Suprapubic skin (tissue), 4 donors: ENCODE measurements at regions not wholly inside any gene's neighbourhood (a gene's known extent, or its start where the extent isn't known, plus 50 kb on each side); places are given as distances from the start of the nearest gene placed in this dataset.

ENCODE experiments used
- DNase-seq, 2 donors: peaks; one replicate each; pipeline ENCODE4 v3.0.0-alpha.2; 2019; ENCODE audit warnings: low spot score in 2 of 2
- H3K27ac ChIP-seq: fragments of 200-600 bp; sonication (generic); one replicate; pipeline ENCODE4 v1.5.1; 2019
- H3K27me3 ChIP-seq: fragments of 200-600 bp; sonication (generic); one replicate; pipeline ENCODE4 v1.5.1; 2019
- H3K36me3 ChIP-seq: fragments of 200-600 bp; sonication (generic); one replicate; pipeline ENCODE4 v1.5.1; 2019
- H3K4me1 ChIP-seq: fragments of 200-600 bp; sonication (generic); one replicate; pipeline ENCODE4 v1.5.1; 2019
- H3K4me3 ChIP-seq: fragments of 200-600 bp; sonication (generic); one replicate; pipeline ENCODE4 v1.5.1; 2019; ENCODE audit warnings: mild to moderate bottlenecking
- H3K9me3 ChIP-seq: fragments of 200-600 bp; sonication (generic); one replicate; pipeline ENCODE4 v1.5.1; 2019
- CTCF ChIP-seq, 2 donors: fragments of 200-600 bp in 1 of 2; fragments of 450-650 bp in 1 of 2; sonication (generic) in 1 of 2; IDR thresholded peaks; one replicate each; pipeline ENCODE4 v1.5.1; 2016 to 2019; ENCODE audit warnings: antibody characterized with exemption in 2 of 2, mild to moderate bottlenecking in 1 of 2, moderate library complexity in 1 of 2
- EP300 ChIP-seq: sonication (generic); formaldehyde crosslinking; IDR thresholded peaks from one replicate; pipeline ENCODE4 v1.6.1; 2017; ENCODE audit warnings: antibody characterized with exemption
- POLR2A ChIP-seq, 2 donors: fragments of 450-650 bp; IDR thresholded peaks; one replicate each; pipeline ENCODE4 v1.6.1; 2017; ENCODE audit warnings: antibody characterized with exemption in 2 of 2, mild to moderate bottlenecking in 2 of 2, moderate library complexity in 2 of 2
- POLR2AphosphoS5 ChIP-seq, 3 donors: sonication (generic); formaldehyde crosslinking; IDR thresholded peaks; one replicate each; pipeline ENCODE4 v1.6.1; 2017; ENCODE audit warnings: antibody characterized with exemption in 3 of 3
- WGBS: methylation state at CpG from one replicate; pipeline ENCODE4 v1.1.5; 2018; 5-methylcytosine and 5-hydroxymethylcytosine counted together

- TF ChIP-seq POLR2AphosphoS5 (IDR thresholded peaks at IDR 0.05), result no peak
- no peak for TF ChIP-seq EP300
- no peak for TF ChIP-seq POLR2A (IDR thresholded peaks at IDR 0.05)
- TF ChIP-seq CTCF (IDR thresholded peaks at IDR 0.05), result no peak
- DNase-seq, result no peak
- Histone ChIP-seq H3K36me3 (no peaks in the 10 kb centered on the region), H3K9me3 (no peaks in the 10 kb centered on the region), H3K4me1 (peaks cover 9% of the 10 kb centered on the region), H3K4me3 (no peak overlapping the region), H3K27me3 (no peaks in the 10 kb centered on the region), H3K27ac (no peak overlapping the region)
Observed at GRCh38 chr6:1153696-1154245, 158.1 kb upstream of the FOXQ1 start.

- TF ChIP-seq POLR2A (IDR thresholded peaks at IDR 0.05) (no peak), EP300 (no peak), POLR2AphosphoS5 (IDR thresholded peaks at IDR 0.05) (no peak), CTCF (IDR thresholded peaks at IDR 0.05) (no peak)
- Histone ChIP-seq H3K4me1 (peaks cover 7% of the 10 kb centered on the region), H3K36me3 (no peaks in the 10 kb centered on the region), H3K9me3 (no peaks in the 10 kb centered on the region), H3K27me3 (no peaks in the 10 kb centered on the region), H3K27ac (no peak overlapping the region), H3K4me3 (no peak overlapping the region)
- DNase-seq, result no peak
Observed at GRCh38 chr6:1146500-1146899, 165.4 kb upstream of the FOXQ1 start.

GRCh38 chr6:1145768-1146218 is 166.1 kb upstream of the FOXQ1 start:
- H3K36me3 ChIP-seq, result no peaks in the 10 kb centered on the region
- no peak overlapping the region for H3K27ac ChIP-seq
- no peaks in the 10 kb centered on the region for H3K27me3 ChIP-seq
- no peak for DNase-seq
- H3K9me3 ChIP-seq, result no peaks in the 10 kb centered on the region
- H3K4me3 ChIP-seq, result no peak overlapping the region
- peaks cover 7% of the 10 kb centered on the region for H3K4me1 ChIP-seq
- TF ChIP-seq POLR2A (IDR thresholded peaks at IDR 0.05) (no peak), POLR2AphosphoS5 (IDR thresholded peaks at IDR 0.05) (no peak), CTCF (IDR thresholded peaks at IDR 0.05) (no peak), EP300 (no peak)
- WGBS, result 44% methylated on average over 5 of the region's 8 CpGs

DNA sequence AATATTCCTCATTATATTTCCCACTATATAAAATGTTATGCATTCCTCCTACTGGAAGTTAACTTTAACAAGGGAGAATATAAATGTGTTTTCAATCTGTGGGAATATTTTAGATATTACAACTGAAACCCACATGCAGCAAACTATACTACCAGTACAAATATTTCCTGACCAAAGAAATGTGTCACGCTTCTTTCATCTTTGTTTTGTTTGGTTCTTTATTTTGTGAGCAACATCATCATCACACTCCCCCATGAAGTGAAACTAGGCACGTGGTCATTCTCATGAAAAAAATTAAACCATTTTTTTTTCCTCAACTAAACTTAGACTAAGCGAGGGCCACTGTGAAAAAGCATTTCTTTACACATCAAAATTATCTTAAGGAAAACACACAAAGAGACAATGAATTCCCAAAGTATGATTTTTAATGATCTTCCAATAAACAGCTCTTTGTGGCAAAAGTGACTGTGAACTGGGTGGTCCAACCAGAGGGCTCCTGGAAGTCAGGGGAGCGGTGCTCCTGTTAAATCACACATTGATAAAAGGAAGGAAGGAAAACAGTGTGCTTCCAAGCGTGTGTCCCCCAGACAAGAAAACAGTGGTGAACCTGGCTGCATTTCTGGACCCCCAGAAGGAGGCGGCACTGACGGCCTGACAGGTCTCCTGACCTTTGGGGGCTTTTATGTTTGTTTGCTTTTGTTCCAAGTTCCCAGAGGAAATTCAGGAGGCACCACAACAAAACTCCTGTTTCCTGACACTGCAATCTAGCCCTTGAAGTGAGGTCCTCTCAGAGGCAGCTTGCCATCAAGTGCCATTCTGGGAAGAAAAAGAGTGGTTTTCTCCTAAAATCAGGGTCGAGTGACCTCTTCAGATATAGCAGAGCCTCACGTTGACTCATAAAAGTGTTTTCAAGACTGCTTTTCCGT is 166.8 kb upstream of the FOXQ1 start:
- Histone ChIP-seq H3K36me3 (no peaks in the 10 kb centered on the region), H3K4me1 (peaks cover 7% of the 10 kb centered on the region), H3K4me3 (no peak overlapping the region), H3K27me3 (no peaks in the 10 kb centered on the region), H3K27ac (no peak overlapping the region), H3K9me3 (no peaks in the 10 kb centered on the region)
- 77% methylated on average over 10 of the region's 10 CpGs for WGBS
- DNase-seq, result no peak
- TF ChIP-seq POLR2A (IDR thresholded peaks at IDR 0.05) (no peak), CTCF (IDR thresholded peaks at IDR 0.05) (no peak), EP300 (no peak), POLR2AphosphoS5 (IDR thresholded peaks at IDR 0.05) (no peak)

- no peaks in the 10 kb centered on the region for H3K36me3 ChIP-seq
- H3K27me3 ChIP-seq, result no peaks in the 10 kb centered on the region
- DNase-seq, result no peak
- H3K4me1 ChIP-seq, result peaks cover 7% of the 10 kb centered on the region
- H3K4me3 ChIP-seq, result no peak overlapping the region
- H3K9me3 ChIP-seq, result no peaks in the 10 kb centered on the region
- 86% methylated on average over 7 of the region's 7 CpGs for WGBS
- TF ChIP-seq EP300, result no peak
- no peak for TF ChIP-seq POLR2A (IDR thresholded peaks at IDR 0.05)
- TF ChIP-seq CTCF (IDR thresholded peaks at IDR 0.05), result no peak
- TF ChIP-seq POLR2AphosphoS5 (IDR thresholded peaks at IDR 0.05), result no peak
- no peak overlapping the region for H3K27ac ChIP-seq
Observed at GRCh38 chr6:1143655-1144054, 168.2 kb upstream of the FOXQ1 start.
